Stimulated activated CD8-positive, alpha-beta memory T cell treated with anti-CD3 and anti-CD28 coated beads, Interleukin-12 subunit alpha, Interleukin-12 subunit beta, amount 100 ng/mL, for 24 hours (primary cell): ENCODE measurements at regions not wholly inside any gene's neighbourhood (a gene's known extent, or its start where the extent isn't known, plus 50 kb on each side); places are given as distances from the start of the nearest gene placed in this dataset.
"Not testable (repeated sequence)": the region's sequence is repeated elsewhere in the genome, so short reads cannot be mapped to it uniquely, and the experiment has no call there.

ENCODE experiments used
- DNase-seq: peaks from one replicate; pipeline ENCODE4 v3.0.0-alpha.2; 2020; ENCODE audit errors: extremely low read depth

DNA sequence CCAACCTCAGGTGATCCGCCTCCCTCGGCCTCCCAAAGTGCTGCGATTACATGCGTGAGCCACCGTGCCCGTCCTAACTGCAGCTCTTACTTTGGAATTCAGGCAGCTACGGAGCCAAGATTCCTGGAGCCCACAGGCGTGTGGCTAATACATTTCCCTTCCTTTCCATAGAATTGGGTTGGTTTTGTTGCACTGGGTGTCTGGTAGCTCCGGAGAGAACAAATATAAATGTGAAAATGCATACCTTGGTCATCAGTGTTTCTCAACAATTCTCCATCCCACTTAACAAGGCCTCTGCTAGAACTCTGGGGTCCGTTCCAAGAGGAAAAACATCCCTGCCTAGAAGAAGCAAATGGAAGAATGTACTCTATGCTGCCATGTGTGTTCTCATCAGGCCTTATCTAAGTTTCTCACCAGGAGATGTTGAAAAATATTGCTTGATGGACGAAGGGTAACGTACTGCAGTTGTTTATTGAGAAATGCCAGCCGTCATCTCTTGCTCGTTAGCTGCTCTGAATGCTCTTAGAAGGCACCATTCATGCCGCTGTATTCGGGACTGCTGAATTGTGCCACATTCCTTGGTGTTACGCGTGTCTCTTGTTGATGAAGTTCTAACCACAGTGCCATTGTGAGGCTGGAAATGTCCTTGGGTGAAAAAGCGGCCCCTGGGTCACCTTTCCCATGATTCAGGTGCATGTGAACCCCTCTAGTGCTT lies 50.5 kb upstream of the CD99 start:
- DNase-seq: no peak

DNA sequence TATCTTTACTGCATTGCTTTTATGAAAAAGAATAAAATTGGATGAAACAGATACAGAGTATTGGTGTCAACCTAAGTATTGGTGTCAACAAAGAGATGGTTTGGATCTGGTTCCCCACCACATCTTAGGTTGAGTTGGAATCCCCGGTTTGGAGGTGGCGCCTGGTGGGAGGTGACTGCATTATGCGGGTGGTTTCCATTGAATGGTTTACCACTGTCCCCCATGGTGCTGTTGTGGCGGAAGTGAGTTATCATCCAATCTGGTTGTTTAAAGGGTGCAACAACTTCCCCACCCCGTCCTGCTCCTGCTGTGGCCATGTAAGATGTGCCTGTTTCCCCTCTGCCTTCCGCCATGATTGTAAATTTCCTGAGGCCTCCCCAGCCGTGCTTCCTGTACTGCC lies 52.8 kb upstream of the CD99 start:
- no peak for DNase-seq

DNA sequence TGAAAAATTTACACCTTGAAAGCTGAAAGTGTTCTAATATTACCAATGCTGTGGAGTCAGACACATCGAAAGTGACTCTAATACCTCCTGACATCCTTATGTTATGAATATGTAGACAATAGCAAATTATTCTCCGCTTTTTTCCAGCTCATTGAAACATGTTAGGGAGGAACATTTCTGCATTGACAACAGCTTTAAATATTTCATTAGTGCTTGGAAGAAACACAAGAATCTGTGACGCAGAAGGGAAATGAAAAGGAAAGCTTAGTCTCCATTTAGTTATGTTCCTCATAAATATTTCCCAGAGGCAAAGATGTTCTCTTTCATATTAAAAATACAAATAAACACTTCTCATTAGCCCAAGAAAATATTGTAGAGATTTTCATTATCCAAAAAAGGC lies 55.8 kb upstream of the CD99 start:
- no peak for DNase-seq

DNA sequence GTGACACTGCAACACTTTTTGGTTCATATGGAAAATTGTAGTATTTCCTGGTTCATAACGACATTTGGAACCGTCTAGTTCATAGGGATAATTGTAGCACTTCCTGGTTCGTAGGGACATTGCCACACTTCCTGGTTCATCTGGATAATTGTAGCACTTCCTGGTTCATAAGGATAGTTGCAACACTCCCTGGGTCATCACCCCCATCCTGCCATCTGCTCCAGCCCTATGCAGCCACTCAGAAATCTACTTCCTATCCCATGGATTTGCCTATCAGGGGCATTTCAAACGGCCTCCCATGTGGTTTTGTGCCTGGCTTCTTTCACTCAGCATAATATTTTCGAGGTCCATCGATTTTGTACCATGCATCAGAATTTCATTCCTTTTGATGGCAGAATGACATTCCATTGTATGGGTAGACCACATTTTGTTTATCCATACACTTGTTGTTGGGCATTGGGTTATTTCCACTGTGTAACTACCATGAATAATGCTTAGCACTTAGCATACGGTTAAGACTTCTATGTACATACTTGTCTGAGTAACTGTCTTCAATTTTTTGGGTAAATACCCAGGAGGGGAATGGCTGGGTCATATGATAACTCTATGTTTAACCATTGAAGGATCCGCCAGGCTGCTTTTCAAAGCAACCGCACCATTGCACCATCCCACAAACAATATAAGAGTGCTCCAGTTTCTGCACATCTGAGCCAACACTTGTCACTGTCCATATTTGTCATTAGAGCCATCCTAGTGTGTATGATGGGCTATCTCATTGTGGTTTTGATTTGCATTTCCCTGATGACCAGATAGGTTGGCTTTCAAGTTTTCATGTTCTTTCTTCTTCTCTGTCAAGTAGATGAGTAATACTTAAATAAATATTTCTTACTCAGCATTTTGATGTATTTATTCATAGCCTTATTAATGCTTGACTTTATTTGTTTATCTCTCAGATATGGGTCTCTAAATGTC lies 58.3 kb upstream of the CD99 start:
- no peak for DNase-seq

DNA sequence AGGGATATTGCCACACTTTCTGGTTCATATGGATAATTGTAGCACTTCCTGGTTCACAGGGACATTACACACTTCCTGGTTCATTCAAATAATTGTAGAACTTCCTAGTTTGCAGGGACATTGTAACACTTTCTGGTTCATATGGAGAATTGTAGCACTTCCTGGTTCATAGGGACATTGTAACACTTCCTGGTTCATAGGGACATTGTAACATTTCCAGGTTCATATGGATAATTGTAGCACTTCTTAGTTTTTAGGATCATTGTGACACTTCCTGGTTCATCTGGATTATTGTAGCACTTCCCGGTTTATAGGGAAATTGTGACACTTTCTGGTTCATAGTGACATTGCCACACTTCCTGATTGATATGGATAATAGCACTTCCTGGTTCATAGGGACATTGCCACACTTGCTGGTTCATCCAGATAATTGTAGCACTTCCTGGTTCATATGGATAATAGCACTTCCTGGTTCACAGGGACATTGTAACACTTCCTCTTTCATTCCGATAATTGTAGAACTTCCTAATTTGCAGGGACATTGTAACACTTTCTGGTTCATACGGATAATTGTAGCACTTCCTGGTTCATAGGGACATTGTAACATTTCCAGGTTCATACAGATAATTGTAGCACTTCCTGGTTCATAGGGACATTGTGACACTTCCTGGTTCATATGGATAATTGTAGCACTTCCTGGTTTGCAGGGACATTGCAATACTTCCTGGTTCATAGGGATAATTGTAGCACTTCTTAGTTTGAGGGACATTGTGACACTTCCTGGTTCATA lies 59.2 kb upstream of the CD99 start:
- DNase-seq: no peak

DNA sequence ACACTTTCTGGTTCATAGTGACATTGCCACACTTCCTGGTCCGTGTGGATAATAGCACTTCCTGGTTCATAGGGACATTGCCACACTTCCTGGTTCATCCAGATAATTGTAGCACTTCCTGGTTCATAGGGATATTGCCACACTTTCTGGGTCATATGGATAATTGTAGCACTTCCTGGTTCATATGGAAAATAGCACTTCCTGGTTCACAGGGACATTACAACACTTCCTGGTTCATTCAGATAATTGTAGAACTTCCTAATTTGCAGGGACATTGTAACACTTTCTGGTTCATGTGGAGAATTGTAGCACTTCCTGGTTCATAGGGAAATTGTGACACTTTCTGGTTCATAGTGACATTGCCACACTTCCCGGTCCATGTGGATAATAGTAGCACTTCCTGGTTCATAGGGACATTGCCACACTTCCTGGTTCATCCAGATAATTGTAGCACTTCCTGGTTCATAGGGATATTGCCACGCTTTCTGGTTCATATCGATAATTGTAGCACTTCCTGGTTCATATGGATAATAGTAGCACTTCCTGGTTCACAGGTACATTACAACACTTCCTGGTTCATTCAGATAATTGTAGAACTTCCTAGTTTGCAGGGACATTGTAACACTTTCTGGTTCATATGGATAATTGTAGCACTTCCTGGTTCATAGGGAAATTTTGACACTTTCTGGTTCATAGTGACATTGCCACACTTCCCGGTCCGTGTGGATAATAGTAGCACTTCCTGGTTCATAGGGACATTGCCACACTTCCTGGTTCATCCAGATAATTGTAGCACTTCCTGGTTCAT lies 60.0 kb upstream of the CD99 start:
- not testable (repeated sequence) for DNase-seq

DNA sequence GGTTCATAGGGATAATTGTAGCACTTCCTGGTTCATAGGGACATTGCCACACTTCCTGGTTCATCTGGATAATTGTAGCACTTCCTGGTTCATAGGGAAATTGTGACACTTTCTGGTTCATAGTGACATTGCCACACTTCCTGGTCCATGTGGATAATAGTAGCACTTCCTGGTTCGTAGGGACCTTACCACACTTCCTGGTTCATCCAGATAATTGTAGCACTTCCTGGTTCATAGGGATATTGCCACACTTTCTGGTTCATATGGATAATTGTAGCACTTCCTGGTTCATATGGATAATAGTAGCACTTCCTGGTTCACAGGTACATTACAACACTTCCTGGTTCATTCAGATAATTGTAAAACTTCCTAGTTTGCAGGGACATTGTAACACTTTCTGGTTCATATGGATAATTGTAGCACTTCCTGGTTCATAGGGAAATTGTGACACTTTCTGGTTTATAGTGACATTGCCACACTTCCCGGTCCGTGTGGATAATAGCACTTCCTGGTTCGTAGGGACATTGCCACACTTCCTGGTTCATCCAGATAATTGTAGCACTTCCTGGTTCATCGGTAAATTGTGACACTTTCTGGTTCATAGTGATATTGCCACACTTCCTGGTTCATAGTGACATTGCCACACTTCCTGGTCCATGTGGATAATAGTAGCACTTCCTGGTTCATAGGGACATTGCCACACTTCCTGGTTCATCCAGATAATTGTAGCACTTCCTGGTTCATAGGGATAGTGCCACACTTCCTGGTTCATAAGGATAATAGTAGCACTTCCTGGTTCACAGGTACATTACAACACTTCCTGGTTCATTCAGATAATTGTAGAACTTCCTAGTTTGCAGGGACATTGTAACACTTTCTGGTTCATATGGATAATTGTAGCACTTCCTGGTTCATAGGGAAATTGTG lies 60.8 kb upstream of the CD99 start:
- not testable (repeated sequence) for DNase-seq

DNA sequence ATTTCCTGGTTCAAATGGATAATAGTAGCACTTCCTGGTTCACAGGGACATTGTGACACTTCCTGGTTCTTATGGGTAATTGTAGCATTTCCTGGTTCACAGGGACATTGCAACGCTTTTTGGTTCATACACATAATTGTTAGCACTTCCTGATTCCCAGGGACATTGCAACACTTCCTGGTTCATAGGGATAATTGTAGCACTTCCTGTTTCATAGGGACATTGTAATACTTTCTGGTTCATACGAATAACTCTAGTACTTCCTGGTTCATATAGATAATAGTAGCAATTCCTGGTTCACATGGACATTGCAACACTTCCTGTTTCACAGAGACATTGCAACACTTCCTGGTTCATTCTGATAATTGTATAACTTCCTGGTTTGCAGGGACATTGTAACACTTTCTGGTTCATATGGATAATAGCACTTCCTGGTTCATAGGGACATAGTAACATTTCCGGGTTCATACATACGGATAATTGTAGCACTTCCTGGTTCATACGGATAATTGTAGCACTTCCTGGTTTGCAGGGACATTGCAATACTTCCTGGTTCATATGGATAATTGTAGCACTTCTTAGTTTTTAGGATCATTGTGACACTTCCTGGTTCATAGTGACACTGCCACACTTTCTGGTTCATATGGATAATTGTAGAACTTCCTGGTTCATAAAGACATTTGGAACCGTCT lies 61.6 kb upstream of the CD99 start:
- no peak for DNase-seq

DNA sequence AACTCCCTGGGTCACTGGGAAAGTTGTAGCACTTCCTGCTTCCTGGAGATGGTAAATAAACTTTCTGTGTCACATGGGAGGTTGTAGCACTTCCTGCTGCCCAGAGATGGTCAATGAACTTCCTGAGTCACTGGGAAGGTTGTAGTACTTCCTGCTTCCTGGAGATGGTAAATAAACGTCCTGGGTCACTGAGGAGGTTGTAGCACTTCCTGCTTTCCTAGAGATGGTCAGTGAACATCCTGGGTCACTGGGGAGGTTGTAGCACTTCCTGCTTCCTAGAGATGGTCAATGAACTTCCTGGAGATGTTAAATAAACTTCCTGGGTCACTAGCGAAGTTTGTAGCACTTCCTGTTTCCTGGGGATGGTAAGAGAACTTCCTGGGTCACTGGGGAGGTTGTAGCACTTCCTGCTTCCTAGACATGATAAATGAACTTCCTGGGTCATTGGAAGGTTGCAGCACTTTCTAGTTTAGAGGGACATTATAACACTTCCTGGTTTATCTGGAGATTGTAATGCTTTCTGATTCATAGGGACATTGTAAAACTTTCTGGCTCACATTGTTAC lies 62.3 kb upstream of the CD99 start:
- DNase-seq: no peak

DNA sequence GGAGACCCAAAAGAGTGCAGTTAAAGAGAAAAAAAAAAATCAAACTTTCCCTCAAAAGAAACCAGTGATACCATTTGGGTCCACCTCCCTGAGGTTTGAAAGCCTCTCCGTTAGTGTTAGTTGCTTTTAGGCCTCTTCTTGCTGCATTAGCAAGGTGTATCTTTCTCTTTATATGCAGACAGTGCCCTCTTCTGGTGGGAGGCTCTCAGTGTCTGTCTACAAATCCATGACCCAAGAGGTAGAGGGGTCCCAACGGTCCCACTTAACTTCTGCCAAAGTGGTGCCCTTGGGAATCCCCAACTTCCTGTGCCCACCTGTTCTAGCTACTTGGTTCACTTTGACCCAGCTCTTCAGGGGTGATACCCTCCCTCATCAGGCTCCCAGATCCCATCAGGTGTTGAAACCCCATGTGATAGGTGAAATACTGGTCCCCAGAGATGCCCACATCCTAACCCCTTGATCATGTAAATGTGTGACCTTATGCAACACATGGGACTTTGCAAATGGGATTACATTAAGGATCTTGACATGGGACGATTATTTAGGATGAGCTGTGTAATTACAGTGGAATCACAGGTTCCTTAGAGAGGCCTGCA lies 63.7 kb upstream of the CD99 start:
- DNase-seq: no peak

DNA sequence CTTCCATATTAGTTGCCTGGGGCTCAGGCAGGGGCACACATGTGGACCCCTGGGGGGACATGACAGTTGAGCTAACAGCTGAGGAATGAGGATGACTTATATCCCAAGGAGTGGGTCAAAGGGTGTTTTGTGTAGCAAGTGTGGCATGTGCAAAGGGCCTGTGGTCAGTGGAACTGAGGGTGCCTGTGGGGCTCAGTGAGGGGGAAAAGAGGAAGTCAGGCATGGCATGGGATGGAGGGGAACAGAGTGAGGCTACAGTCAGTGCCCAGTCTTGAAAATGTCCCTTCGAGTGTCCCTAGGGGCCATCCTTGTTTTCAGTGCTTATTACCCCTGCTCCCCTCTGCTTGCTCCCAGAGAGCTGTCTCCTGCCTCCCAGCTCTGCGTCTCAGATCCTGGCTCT lies 64.3 kb upstream of the CD99 start:
- DNase-seq: no peak

DNA sequence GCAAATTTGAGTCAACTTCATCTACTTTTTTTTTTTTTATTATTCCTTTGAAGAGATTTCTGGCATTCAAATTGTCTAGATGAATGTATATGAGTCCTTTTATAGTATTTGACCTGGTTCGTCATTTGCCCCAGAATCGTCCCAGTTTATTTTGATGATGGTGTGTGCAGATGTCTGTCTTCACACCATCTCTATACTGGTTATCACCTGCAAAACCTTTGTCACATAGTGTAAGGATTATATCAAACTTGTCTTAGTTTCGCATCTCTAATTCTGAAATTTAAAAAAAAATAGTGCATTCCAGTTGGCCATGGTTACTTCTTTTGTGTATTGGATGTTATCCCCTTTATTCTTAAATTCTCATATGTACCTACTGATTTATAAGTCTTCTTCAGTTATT lies 70.5 kb upstream of the CD99 start:
- DNase-seq: no peak

DNA sequence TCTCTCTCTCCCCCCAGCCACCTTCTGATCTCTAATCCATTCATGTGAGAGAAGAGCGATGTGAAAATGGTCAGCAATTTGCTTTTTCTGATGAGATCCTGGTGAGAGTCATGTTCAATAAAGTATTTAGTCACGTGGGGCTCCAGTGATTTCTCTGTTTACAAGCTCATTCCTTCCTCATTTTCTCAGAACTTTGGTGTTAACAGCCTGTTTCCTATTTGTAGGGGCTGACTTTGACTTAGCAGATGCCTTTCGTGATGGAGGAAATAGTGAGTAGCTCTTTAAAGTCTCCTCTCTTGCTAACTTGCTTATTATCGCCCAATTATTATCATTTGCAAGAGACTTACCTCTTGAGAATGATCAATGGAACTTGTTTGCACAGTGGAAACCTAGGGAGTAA lies 72.6 kb upstream of the CD99 start:
- no peak for DNase-seq

DNA sequence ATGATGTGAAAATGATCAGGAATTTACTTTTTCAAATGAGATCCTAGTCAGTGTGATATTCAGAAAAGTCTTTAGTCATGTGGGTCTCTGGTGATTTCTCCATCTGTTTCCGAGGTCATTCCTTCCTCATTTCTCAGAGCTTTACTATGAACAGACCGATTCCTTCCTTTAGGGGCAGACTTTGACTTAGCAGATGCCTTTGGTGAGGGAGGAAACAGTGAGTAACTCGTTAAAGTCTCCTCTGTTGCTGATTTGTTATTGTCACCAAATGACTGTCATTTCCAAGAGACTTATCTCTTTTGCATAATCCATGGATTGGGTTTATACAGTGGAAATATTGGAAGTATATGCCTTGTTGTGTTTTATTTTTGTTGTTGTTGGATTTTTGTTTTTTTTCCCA lies 76.2 kb upstream of the CD99 start:
- DNase-seq: no peak

DNA sequence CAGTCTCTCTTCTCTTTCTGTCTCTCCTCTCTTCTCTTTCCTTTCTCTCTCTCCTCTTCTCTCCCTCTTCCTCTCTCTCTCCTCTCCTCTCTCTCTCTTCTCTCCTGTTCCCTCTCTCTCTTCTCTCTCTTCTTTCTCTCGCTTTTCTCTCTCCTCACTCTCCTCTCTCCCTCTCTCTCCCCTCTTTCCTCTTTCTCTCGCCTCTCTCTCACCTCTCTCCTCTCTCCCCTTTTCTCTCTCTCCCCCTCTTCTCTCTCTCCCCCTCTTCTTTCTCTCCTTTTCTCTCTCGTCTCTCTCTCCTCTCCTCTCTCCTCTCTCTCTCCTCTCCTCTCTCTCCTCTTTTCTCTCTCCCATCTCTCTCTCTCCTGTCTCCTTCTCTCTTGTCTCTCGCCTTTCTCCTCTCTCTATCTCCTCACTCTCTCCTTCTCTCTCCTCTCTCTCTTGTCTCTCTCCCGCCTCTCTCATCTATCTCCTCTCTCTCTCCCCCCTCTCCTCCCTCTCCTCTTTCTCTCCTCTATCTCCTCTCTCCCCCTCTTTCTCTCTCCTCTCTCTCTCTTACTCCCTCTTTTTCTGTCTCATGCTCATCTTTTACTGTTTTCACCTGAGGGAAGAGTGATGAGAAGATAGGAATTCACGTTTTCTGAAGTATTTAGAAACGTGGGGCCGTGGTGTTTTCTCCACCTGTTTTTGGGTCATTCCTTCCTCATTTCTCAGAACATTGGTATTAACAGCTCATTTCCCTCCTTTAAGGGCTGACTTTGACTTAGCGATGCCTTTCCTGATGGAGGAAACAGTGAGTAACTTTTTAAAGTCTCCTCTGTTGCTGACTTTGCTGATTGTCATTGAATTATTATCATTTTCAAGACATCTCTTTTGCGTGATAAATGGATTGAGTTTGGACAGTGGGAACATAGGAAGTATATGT lies 80.6 kb upstream of the CD99 start:
- no peak for DNase-seq

DNA sequence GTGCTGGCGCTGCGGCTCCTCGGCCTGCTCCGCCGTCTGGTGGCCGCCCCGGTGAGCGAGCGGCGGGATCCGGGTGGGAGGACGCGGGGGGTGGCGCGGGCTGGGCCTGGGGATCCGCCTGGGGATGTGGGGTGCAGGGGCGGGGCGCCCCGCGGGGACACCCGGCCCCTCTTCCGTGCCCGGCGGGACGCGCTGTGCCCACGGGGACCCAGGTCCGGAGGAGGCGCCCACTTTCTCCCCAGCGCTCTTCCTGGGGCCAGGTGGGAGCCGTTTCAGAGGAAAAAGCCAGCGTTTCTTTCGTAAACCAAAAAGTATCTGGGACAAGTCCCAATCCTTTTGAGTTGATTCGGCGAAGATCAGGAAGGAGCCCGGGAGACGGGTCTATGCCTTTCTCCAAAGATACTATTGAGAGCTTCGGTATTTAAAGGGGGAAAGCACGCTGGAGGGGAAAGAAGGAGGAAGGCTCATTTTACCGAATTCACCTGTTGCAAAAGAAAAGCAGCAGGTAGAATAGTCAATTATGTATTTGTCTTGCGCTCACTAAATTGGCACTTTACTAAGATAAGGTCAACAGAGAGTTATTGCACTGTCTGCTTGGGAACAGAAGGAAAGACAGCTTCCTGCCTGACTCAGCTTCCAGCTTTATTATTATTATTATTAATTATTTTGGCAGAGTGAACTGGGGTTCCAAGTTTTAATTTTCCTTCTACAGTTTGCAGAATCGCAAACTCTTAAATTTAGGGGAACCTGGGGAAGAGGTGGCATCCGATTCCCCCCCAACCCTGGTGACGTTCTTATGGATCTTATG lies 81.5 kb upstream of the CD99 start:
- DNase-seq: no peak
